SH-SY5Y (cell line): ENCODE measurements at regions not wholly inside any gene's neighbourhood (a gene's known extent, or its start where the extent isn't known, plus 50 kb on each side); places are given as distances from the start of the nearest gene placed in this dataset.

ENCODE experiments used
- GATA2 ChIP-seq: IDR thresholded peaks from 2 replicates; pipeline ENCODE4 v1.6.1; 2011; ENCODE audit warnings: mild to moderate bottlenecking, low read depth, low read length
- GATA3 ChIP-seq: IDR thresholded peaks from 2 replicates; pipeline ENCODE4 v1.6.1; 2011; ENCODE audit warnings: low read depth, mild to moderate bottlenecking, low read length, moderate library complexity

- TF ChIP-seq GATA2 (no peak), GATA3 (no peak)
Measured at GRCh38 chr4:18441676-18442075, 420.1 kb upstream of the LCORL start.
